ENCODE measurements at regions not wholly inside any gene's neighbourhood (a gene's known extent, or its start where the extent isn't known, plus 50 kb on each side); places are given as distances from the start of the nearest gene placed in this dataset.

GRCh38 chr4:123699880-123700771 lies 303.5 kb downstream of the SPRY1 start:
- Mint-ChIP-seq H3K9me3 (peaks cover 3% of the 10 kb centered on the region), H3K4me3 (no peak overlapping the region), H3K4me1 (no peaks in the 10 kb centered on the region), H3K36me3 (no peaks in the 10 kb centered on the region), H3K27ac (no peak overlapping the region)
- ATAC-seq: no peak
- DNase-seq (ENCODE audit: low spot score in 2 of 2): no peak

GRCh38 chr4:123701131-123701575 lies 304.6 kb downstream of the SPRY1 start:
- ATAC-seq: no peak
- DNase-seq (ENCODE audit: low spot score in 2 of 2): no peak
- Mint-ChIP-seq H3K36me3 (no peaks in the 10 kb centered on the region), H3K27ac (no peak overlapping the region), H3K4me1 (no peaks in the 10 kb centered on the region), H3K9me3 (peaks cover under 1% of the 10 kb centered on the region), H3K4me3 (no peak overlapping the region)

- H3K27ac Mint-ChIP-seq: no peak overlapping the region
- no peak overlapping the region for H3K4me3 Mint-ChIP-seq
- ATAC-seq: no peak
- H3K4me1 Mint-ChIP-seq: no peaks in the 10 kb centered on the region
- DNase-seq (ENCODE audit: low spot score in 2 of 2): no peak
- H3K36me3 Mint-ChIP-seq: no peaks in the 10 kb centered on the region
- H3K9me3 Mint-ChIP-seq: peaks cover 4% of the 10 kb centered on the region
Observed at GRCh38 chr4:123705419-123705818, 308.8 kb downstream of the SPRY1 start.

- H3K36me3 Mint-ChIP-seq: no peaks in the 10 kb centered on the region
- no peak overlapping the region for H3K27ac Mint-ChIP-seq
- H3K9me3 Mint-ChIP-seq: peaks cover 4% of the 10 kb centered on the region
- no peak for DNase-seq (ENCODE audit: low spot score in 2 of 2)
- H3K4me1 Mint-ChIP-seq: no peaks in the 10 kb centered on the region
- ATAC-seq: no peak
- no peak overlapping the region for H3K4me3 Mint-ChIP-seq
Observed at GRCh38 chr4:123706973-123707372, 310.4 kb downstream of the SPRY1 start.

GRCh38 chr4:123708902-123709301 lies 312.3 kb downstream of the SPRY1 start:
- ATAC-seq: no peak
- Mint-ChIP-seq H3K27ac (no peak overlapping the region), H3K4me3 (no peak overlapping the region), H3K4me1 (no peaks in the 10 kb centered on the region), H3K9me3 (peaks cover 4% of the 10 kb centered on the region), H3K36me3 (no peaks in the 10 kb centered on the region)
- no peak for DNase-seq (ENCODE audit: low spot score in 2 of 2)

GRCh38 chr4:123709336-123709735 lies 312.7 kb downstream of the SPRY1 start:
- ATAC-seq (no peak), DNase-seq (ENCODE audit: low spot score in 2 of 2) (no peak)
- no peaks in the 10 kb centered on the region for H3K4me1 Mint-ChIP-seq
- H3K36me3 Mint-ChIP-seq: no peaks in the 10 kb centered on the region
- no peak overlapping the region for H3K4me3 Mint-ChIP-seq
- peaks cover 4% of the 10 kb centered on the region for H3K9me3 Mint-ChIP-seq
- H3K27ac Mint-ChIP-seq: no peak overlapping the region

- Mint-ChIP-seq H3K27ac (no peak overlapping the region), H3K4me3 (no peak overlapping the region), H3K4me1 (no peaks in the 10 kb centered on the region), H3K36me3 (no peaks in the 10 kb centered on the region), H3K9me3 (no peaks in the 10 kb centered on the region)
- no peak for DNase-seq (ENCODE audit: low spot score in 2 of 2)
- ATAC-seq: no peak
Observed at GRCh38 chr4:123731035-123731434, 334.4 kb downstream of the SPRY1 start.

- ATAC-seq (no peak), DNase-seq (ENCODE audit: low spot score in 2 of 2) (no peak)
- Mint-ChIP-seq H3K9me3 (no peaks in the 10 kb centered on the region), H3K4me3 (no peak overlapping the region), H3K4me1 (no peaks in the 10 kb centered on the region), H3K36me3 (no peaks in the 10 kb centered on the region), H3K27ac (no peak overlapping the region)
Observed at GRCh38 chr4:123737156-123737555, 340.6 kb downstream of the SPRY1 start.

- H3K4me1 Mint-ChIP-seq: no peaks in the 10 kb centered on the region
- no peak overlapping the region for H3K27ac Mint-ChIP-seq
- H3K36me3 Mint-ChIP-seq: no peaks in the 10 kb centered on the region
- no peak overlapping the region for H3K4me3 Mint-ChIP-seq
- no peaks in the 10 kb centered on the region for H3K9me3 Mint-ChIP-seq
- DNase-seq (ENCODE audit: low spot score in 2 of 2): no peak
- no peak for ATAC-seq
Observed at GRCh38 chr4:123739806-123740205, 343.2 kb downstream of the SPRY1 start.

- Mint-ChIP-seq H3K9me3 (no peaks in the 10 kb centered on the region), H3K4me3 (no peak overlapping the region), H3K4me1 (no peaks in the 10 kb centered on the region), H3K36me3 (no peaks in the 10 kb centered on the region), H3K27ac (no peak overlapping the region)
- DNase-seq (ENCODE audit: low spot score in 2 of 2) (no peak), ATAC-seq (no peak)
Observed at GRCh38 chr4:123740236-123740635, 343.6 kb downstream of the SPRY1 start.

- H3K9me3 Mint-ChIP-seq: no peaks in the 10 kb centered on the region
- no peak for ATAC-seq
- H3K27ac Mint-ChIP-seq: no peak overlapping the region
- no peaks in the 10 kb centered on the region for H3K36me3 Mint-ChIP-seq
- no peak overlapping the region for H3K4me3 Mint-ChIP-seq
- no peak for DNase-seq (ENCODE audit: low spot score in 2 of 2)
- H3K4me1 Mint-ChIP-seq: no peaks in the 10 kb centered on the region
Observed at GRCh38 chr4:123741906-123742305, 345.3 kb downstream of the SPRY1 start.

GRCh38 chr4:123743848-123744247 lies 347.3 kb downstream of the SPRY1 start:
- no peaks in the 10 kb centered on the region for H3K4me1 Mint-ChIP-seq

GRCh38 chr4:123744664-123745290 lies 348.2 kb downstream of the SPRY1 start:
- Mint-ChIP-seq H3K9me3 (no peaks in the 10 kb centered on the region), H3K36me3 (no peaks in the 10 kb centered on the region), H3K27ac (no peak overlapping the region), H3K4me1 (no peaks in the 10 kb centered on the region), H3K4me3 (no peak overlapping the region)
- ATAC-seq: no peak
- no peak for DNase-seq (ENCODE audit: low spot score in 2 of 2)

More at GRCh38 chr4:123743848-123744247, 347.3 kb downstream of the SPRY1 start:
- no peaks in the 10 kb centered on the region for H3K9me3 Mint-ChIP-seq
- no peak for ATAC-seq
- no peak overlapping the region for H3K4me3 Mint-ChIP-seq
- H3K27ac Mint-ChIP-seq: no peak overlapping the region
- no peaks in the 10 kb centered on the region for H3K36me3 Mint-ChIP-seq
- no peak for DNase-seq (ENCODE audit: low spot score in 2 of 2)

GRCh38 chr4:123747016-123747415 lies 350.4 kb downstream of the SPRY1 start:
- no peak overlapping the region for H3K4me3 Mint-ChIP-seq
- H3K4me1 Mint-ChIP-seq: no peaks in the 10 kb centered on the region
- no peaks in the 10 kb centered on the region for H3K9me3 Mint-ChIP-seq
- H3K27ac Mint-ChIP-seq: no peak overlapping the region
- DNase-seq (ENCODE audit: low spot score in 2 of 2) (no peak), ATAC-seq (no peak)
- no peaks in the 10 kb centered on the region for H3K36me3 Mint-ChIP-seq

GRCh38 chr4:123748806-123749205 lies 352.2 kb downstream of the SPRY1 start:
- Mint-ChIP-seq H3K9me3 (no peaks in the 10 kb centered on the region), H3K4me3 (no peak overlapping the region), H3K27ac (no peak overlapping the region), H3K4me1 (no peaks in the 10 kb centered on the region), H3K36me3 (no peaks in the 10 kb centered on the region)
- no peak for DNase-seq (ENCODE audit: low spot score in 2 of 2)
- ATAC-seq: no peak

- no peaks in the 10 kb centered on the region for H3K9me3 Mint-ChIP-seq
- no peaks in the 10 kb centered on the region for H3K4me1 Mint-ChIP-seq
- no peak overlapping the region for H3K27ac Mint-ChIP-seq
- DNase-seq (ENCODE audit: low spot score in 2 of 2) (no peak), ATAC-seq (no peak)
- no peaks in the 10 kb centered on the region for H3K36me3 Mint-ChIP-seq
- H3K4me3 Mint-ChIP-seq: no peak overlapping the region
Observed at GRCh38 chr4:123749383-123749782, 352.8 kb downstream of the SPRY1 start.

All from stimulated activated effector memory CD8-positive, alpha-beta T cell treated with anti-CD3 and anti-CD28 coated beads, Interleukin-12 subunit alpha, Interleukin-12 subunit beta, amount 100 ng/mL, for 72 hours (primary cell).